Loucy (cell line): ENCODE measurements at regions not wholly inside any gene's neighbourhood (a gene's known extent, or its start where the extent isn't known, plus 50 kb on each side); places are given as distances from the start of the nearest gene placed in this dataset.

Experiments
- EZH2phosphoT487 ChIP-seq: fragments of 200-600 bp; IDR thresholded peaks from 2 replicates; pipeline ENCODE4 v1.6.1; 2018; ENCODE audit warnings: antibody characterized with exemption, mild to moderate bottlenecking, moderate library complexity, borderline replicate concordance
- TF ChIP-seq, protein P1 (sequence below): fragments of 200-600 bp; sonication (generic); conservative IDR thresholded peaks from 2 replicates; pipeline ENCODE4 v1.5.1; 2014; ENCODE audit warnings: mild to moderate bottlenecking, antibody characterized with exemption, low read length

DNA sequence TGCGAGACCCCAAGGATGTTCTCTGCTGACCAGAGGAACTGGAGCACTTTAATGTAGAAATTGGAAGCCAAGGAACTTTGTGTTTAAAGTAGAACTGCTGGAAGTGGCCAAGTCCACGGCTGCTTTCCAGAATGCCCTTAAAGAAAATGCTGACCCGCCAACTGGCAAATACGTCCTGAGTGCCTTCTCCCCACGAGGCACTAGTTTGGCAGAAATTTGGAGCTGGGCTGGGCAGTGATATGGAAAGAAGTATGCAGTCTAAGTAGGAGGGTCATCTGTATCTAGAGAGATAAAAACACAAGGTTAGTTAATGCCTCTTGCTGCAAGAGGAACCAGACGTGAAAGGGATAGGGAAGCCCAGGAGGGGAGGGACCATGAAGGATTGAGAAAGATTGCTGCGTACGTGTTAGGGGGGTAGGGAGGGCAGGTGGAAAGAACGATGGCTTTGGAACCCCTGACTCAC is 59.3 kb upstream of the RFX8 start:
- TF ChIP-seq, protein P1, sequence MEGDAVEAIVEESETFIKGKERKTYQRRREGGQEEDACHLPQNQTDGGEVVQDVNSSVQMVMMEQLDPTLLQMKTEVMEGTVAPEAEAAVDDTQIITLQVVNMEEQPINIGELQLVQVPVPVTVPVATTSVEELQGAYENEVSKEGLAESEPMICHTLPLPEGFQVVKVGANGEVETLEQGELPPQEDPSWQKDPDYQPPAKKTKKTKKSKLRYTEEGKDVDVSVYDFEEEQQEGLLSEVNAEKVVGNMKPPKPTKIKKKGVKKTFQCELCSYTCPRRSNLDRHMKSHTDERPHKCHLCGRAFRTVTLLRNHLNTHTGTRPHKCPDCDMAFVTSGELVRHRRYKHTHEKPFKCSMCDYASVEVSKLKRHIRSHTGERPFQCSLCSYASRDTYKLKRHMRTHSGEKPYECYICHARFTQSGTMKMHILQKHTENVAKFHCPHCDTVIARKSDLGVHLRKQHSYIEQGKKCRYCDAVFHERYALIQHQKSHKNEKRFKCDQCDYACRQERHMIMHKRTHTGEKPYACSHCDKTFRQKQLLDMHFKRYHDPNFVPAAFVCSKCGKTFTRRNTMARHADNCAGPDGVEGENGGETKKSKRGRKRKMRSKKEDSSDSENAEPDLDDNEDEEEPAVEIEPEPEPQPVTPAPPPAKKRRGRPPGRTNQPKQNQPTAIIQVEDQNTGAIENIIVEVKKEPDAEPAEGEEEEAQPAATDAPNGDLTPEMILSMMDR: no peak
- no peak for TF ChIP-seq EZH2phosphoT487
